Brain microvascular endothelial cell (primary cell): ENCODE measurements at regions not wholly inside any gene's neighbourhood (a gene's known extent, or its start where the extent isn't known, plus 50 kb on each side); places are given as distances from the start of the nearest gene placed in this dataset.

Source experiments
- DNase-seq: peaks from one replicate; pipeline ENCODE4 v3.0.0-alpha.2; 2020
- H3K27ac ChIP-seq: fragments of 250-450 bp; sonication (Bioruptor Pico); 2 replicates; pipeline ENCODE4 v1.5.1; 2020; ENCODE audit warnings: mild to moderate bottlenecking, moderate library complexity
- H3K27me3 ChIP-seq: fragments of 250-450 bp; sonication (Bioruptor Pico); replicated peaks from 2 replicates; pipeline ENCODE4 v1.5.1; 2020; ENCODE audit warnings: mild to moderate bottlenecking
- H3K36me3 ChIP-seq: fragments of 250-450 bp; sonication (Bioruptor Pico); replicated peaks from 2 replicates; pipeline ENCODE4 v1.5.1; 2020; ENCODE audit warnings: mild to moderate bottlenecking
- H3K4me3 ChIP-seq: 2 replicates; pipeline ENCODE4 v1.5.1; 2011; ENCODE audit warnings: low read depth, mild to moderate bottlenecking, control low read depth, low read length, moderate library complexity
- in situ Hi-C: cut with HindIII; loops from 2 replicates; pipeline ENCODE4 v1.10.0; 2017; ENCODE audit warnings: low sequenced_read_pairs, low pct_ligation_motif_present
- TF ChIP-seq, protein P1 (sequence below): IDR thresholded peaks from 2 replicates; pipeline ENCODE4 v1.5.1; 2011; ENCODE audit warnings: low read depth, mild to moderate bottlenecking, moderate library complexity, low read length, control low read depth, inconsistent platforms; ENCODE audit errors: missing control alignments

GRCh38 chr10:58955615-58956014 is 220.8 kb upstream of the PHYHIPL start:
- Histone ChIP-seq H3K36me3 (no peaks in the 10 kb centered on the region), H3K27ac (no peak overlapping the region), H3K27me3 (no peaks in the 10 kb centered on the region), H3K4me3 (no peak overlapping the region)
- no peak for DNase-seq
- in situ Hi-C loops, result loop anchor here (25.0 kb wide), 1 partner anchor 232 kb away; the partner anchor contains the start of gene PHYHIPL
- TF ChIP-seq, protein P1, sequence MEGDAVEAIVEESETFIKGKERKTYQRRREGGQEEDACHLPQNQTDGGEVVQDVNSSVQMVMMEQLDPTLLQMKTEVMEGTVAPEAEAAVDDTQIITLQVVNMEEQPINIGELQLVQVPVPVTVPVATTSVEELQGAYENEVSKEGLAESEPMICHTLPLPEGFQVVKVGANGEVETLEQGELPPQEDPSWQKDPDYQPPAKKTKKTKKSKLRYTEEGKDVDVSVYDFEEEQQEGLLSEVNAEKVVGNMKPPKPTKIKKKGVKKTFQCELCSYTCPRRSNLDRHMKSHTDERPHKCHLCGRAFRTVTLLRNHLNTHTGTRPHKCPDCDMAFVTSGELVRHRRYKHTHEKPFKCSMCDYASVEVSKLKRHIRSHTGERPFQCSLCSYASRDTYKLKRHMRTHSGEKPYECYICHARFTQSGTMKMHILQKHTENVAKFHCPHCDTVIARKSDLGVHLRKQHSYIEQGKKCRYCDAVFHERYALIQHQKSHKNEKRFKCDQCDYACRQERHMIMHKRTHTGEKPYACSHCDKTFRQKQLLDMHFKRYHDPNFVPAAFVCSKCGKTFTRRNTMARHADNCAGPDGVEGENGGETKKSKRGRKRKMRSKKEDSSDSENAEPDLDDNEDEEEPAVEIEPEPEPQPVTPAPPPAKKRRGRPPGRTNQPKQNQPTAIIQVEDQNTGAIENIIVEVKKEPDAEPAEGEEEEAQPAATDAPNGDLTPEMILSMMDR, result no peak

DNA sequence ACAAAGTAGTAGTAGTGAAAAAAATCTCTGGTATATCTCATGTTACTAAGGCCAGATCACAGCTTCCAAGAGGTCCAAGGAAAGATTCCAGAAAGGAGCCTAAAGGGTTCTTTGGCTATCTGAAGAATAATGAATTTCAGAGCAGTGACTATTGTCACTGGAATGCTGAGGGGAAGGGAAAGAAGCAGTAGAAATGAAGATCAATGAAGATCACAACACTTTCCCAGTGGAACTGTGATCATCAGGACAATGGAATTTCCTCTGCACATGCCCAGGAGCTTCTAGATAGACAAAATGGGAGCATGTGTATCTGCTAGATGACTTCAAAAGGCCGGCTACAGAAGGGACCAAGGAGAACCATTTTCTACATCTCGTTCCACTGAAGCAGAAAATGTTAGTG is 219.5 kb upstream of the PHYHIPL start:
- no peak overlapping the region for H3K27ac ChIP-seq
- H3K36me3 ChIP-seq, result no peaks in the 10 kb centered on the region
- TF ChIP-seq, protein P1, result no peak
- no peaks in the 10 kb centered on the region for H3K27me3 ChIP-seq
- DNase-seq, result no peak
- in situ Hi-C loops, result loop anchor here (25.0 kb wide), 1 partner anchor 230 kb away; the partner anchor contains the start of gene PHYHIPL
- H3K4me3 ChIP-seq, result no peak overlapping the region

DNA sequence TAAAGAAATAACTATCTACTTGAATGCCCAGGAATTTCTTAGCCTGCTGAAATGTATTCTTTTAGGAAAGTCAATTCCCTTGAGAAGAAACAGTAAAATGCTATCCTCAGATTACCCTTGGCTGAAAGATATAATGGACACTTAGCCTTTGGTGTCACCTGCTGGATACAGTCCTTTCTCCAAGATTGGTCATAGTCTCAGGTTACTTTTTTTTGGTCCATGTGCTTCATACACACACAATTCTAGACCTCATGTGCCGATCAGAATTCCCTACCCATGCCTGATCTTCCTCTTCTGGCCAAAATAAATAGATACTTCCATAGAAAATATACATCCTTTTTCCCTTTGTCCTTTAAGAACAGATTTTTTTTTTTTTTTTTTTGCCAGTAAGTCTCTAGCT is 218.9 kb upstream of the PHYHIPL start:
- Histone ChIP-seq H3K27me3 (no peaks in the 10 kb centered on the region), H3K4me3 (no peak overlapping the region), H3K27ac (no peak overlapping the region), H3K36me3 (no peaks in the 10 kb centered on the region)
- TF ChIP-seq, protein P1, result no peak
- in situ Hi-C loops, result loop anchor here (25.0 kb wide), 1 partner anchor 230 kb away; the partner anchor contains the start of gene PHYHIPL
- no peak for DNase-seq

DNA sequence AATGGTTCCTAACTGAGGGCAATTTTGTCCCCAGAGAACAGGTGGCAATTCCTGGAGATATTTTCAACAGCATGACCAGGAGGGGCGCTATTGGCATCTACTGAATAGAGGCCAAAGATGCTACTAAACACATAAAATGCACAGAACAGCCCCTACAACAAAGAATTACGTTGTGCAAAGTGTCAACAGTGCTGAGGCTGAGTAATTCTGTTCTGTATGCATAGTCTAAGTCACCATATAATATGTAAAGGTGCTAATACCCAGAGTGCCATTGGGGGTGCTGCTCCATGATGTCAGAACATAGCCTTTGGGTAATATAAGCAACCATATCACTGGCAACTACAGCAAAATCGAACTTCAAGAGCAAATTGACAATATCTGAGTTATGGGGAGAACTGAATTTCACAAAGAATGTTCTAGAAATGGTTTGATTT is 213.3 kb upstream of the PHYHIPL start:
- no peak for DNase-seq
- H3K36me3 ChIP-seq, result no peaks in the 10 kb centered on the region
- TF ChIP-seq, protein P1, result peak; percentile 48
- no peaks in the 10 kb centered on the region for H3K27me3 ChIP-seq
- no peak overlapping the region for H3K4me3 ChIP-seq
- in situ Hi-C loops, result loop anchor here (25.0 kb wide), 1 partner anchor 224 kb away; the partner anchor contains the start of gene PHYHIPL
- no peak overlapping the region for H3K27ac ChIP-seq

- TF ChIP-seq, protein P1, result no peak
- Histone ChIP-seq H3K36me3 (no peaks in the 10 kb centered on the region), H3K27ac (no peak overlapping the region), H3K4me3 (no peak overlapping the region), H3K27me3 (no peaks in the 10 kb centered on the region)
- in situ Hi-C loops, result loop anchor here (25.0 kb wide), 1 partner anchor 224 kb away; the partner anchor contains the start of gene PHYHIPL
- DNase-seq, result no peak
Measured at GRCh38 chr10:58963723-58964124, 212.7 kb upstream of the PHYHIPL start.

GRCh38 chr10:58965855-58966254 is 210.6 kb upstream of the PHYHIPL start:
- Histone ChIP-seq H3K27me3 (no peaks in the 10 kb centered on the region), H3K27ac (no peak overlapping the region), H3K36me3 (no peaks in the 10 kb centered on the region), H3K4me3 (no peak overlapping the region)
- DNase-seq, result no peak
- in situ Hi-C loops, result loop anchor here (25.0 kb wide), 1 partner anchor 221 kb away; the partner anchor contains the start of gene PHYHIPL
- TF ChIP-seq, protein P1, result no peak
